Stimulated activated CD4-positive, alpha-beta T cell treated with anti-CD3 and anti-CD28 coated beads, Interleukin-12 subunit alpha, Interleukin-12 subunit beta, amount 100 ng/mL, for 48 hours (primary cell): ENCODE measurements at regions not wholly inside any gene's neighbourhood (a gene's known extent, or its start where the extent isn't known, plus 50 kb on each side); places are given as distances from the start of the nearest gene placed in this dataset.
"Not testable (repeated sequence)": the region's sequence is repeated elsewhere in the genome, so short reads cannot be mapped to it uniquely, and the experiment has no call there.

Experiments
- DNase-seq, 3 donors: peaks; one replicate each; pipeline ENCODE4 v3.0.0-alpha.2; 2020; ENCODE audit warnings: low read depth in 2 of 3, low spot score in 1 of 3

DNA sequence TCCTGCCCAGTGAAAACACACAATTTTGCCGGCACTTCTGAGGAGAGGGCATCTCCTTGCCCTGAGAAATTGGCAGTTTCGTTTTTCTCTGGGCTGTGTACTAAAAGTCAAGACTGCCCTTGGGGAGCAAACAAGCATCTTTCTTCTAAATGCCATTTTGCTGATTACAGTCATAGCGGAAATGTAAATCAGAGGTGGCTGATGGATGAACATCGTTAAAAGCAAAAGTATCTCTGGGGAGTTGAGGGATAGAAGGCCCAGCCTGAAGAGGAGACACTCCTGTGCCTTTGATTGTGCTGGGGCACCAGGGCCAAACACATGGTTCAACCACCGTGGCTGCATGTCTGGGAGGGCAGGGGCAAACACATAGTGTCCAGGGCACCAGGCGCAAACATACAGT is 49.8 kb downstream of the ABCC12 start:
- no peak for DNase-seq

DNA sequence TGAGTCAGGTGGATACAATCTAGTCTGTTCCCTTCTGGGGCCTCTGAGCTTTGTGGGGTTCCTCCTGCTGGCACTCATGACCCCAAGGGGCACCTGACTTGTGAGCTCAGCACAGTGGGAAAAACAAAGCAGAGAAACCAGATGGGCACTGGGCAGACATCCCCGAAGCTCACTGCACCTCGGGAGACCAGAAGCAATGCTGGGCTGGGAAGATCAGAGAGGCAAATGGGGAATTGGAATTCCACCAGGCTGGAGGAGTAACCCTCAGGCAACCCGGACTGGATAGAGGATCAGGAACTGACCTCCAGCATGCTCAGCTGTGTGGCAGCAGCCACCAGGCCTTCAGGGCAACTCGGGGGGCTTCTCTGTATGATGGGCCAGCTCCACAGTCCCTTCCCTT is 50.3 kb downstream of the ABCC12 start:
- DNase-seq = no peak

DNA sequence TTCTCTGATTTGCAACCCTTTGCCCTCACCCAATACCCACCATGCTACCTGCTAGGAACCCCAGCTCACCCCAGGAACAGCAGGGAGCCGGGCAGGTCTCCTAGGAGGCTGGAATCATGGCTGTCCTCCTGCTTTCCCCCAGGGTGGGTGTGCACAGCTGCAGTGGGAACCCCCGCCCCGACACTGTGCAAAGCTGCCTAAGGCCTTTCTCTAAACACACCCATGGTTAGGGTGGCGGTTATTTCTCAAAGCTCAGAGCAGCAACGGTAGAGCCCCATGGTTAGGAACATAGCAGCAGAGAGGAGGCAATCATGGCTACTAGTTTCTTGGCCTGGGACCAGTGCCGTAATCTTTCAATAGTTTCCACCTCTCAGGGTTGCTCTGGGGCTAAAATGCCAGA is 52.2 kb downstream of the ABCC12 start:
- no peak for DNase-seq

- DNase-seq = no peak
Observed at GRCh38 chr16:48102083-48103008, 53.4 kb downstream of the ABCC12 start.

DNA sequence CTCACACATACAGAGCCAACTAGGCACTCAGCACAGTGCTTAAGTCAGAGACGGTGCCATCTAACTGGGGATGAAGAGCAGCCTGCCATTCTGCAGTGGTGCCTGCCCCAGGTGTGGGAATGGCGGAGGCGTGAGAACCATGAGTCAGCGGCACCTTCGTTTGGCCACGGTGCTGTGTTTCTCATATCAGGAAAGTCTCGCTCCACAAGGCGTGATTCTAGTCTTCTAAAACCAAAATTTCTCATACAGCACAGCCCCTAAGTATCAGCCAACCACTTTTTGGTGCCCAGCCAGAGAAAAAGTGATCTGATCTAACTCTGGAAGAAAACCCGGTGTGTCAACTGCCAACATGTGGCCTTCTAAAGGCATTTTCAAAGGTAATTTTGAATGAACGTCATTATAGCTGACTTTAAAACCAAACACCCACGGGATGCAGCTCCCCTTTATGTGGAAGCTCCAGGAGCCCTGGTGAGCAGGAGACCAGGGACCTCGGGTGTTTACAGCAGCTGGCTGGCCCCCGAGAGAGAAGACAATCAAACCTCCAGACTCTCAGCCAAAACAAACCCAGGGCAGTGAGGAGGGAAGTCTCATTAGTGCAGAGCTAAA is 54.6 kb downstream of the ABCC12 start:
- DNase-seq = peak; percentile 35 to 57 (median 44)

DNA sequence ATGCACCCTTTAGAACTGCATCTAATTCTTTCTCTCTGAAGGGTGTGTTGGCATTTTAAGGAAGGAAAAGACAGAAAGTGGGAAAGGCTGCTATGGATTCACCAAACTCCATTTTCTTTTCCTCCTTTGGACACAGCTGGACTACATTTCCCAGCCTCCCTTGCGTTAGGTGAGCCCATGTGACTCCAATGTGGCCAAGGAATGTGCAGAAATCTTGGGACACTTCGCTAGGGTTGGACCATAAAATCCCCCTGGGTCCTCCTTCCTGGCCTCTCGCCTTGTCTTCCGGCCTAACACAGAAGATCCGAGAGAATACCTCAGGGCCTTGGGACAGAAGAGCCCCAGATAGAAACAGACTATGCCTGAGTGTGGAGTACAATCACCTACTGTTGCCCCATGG is 56.3 kb downstream of the ABCC12 start:
- no peak for DNase-seq

DNA sequence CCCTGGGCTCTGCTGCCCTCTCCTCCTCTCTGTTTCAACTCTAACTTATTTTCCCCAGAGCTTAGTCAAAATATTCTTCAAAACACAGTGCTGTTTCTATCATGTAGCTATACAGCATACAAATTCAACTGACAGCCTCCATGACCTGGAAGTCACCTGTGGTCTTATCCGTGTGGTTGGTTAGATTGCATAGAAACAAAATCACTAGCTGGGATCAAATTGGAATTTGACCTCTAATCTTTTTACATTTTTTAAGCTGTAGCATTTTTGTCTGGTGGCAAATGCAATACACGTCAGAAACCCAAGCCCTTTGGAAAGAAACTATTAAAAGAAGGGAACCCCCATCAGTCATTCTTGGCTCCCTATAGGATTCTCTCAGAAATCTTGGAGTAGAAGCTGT is 57.3 kb downstream of the ABCC12 start:
- DNase-seq = no peak

DNA sequence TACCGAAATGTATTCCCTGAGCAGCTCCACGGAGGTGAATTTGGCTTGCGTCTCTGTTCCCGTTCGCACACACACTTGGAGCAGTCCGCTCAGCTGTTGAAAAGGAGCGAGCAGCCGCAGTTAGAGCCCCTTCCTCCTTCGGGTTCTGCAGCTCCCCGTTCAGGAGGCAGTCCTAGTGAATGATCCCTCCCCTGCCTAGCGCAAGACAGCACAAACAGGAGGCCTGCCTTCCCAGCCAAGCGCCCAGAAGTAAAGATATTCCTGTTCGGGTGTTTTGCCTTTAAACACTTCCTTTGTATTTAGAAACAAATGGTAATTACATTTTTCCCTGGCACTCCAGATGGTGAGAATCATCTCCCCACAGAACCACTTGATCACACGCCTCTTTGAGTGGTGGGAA is 64.7 kb downstream of the ABCC12 start:
- DNase-seq = no peak

- no peak for DNase-seq
Observed at GRCh38 chr16:48089053-48089792, 66.6 kb downstream of the ABCC12 start.

DNA sequence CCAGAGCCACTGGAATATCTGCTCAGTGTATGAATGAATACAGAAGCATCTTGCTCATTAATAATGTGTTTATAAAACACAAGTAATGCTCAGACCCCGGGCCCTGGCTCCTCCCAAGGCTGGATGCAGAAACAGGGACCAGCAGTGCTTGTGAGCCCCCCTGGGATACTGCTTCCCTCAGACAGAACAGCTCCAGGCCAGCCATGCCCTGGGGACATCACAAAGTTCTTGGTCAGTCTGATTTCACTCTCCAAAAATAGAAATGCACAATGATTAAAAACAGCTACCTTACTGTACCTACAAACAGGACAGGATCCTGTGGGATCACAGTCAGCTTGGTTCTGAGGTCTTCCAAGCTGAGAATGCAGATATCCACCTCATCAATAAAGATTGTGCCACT is 68.2 kb downstream of the ABCC12 start:
- no peak for DNase-seq

DNA sequence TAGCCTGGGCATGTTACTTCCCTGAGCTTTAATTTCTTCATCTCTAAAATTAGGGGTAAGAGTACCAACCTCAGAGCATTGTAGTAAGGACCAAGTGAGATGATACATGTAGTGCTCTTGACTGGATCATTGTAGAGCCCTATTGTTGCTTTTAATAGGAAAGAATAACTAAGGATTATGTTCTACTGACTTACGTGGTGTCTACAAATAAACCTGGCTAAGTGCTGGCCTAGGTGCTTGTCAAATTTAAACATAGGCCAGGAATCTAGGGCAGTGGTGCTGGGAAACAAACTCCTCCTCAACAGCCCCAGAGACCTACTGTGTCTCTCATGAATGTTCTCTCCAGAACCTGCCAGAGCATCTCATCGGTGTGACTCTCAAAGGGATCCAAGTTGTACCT is 69.4 kb downstream of the ABCC12 start:
- DNase-seq = no peak

- no peak for DNase-seq
Observed at GRCh38 chr16:48085729-48086128, 70.1 kb downstream of the ABCC12 start.

DNA sequence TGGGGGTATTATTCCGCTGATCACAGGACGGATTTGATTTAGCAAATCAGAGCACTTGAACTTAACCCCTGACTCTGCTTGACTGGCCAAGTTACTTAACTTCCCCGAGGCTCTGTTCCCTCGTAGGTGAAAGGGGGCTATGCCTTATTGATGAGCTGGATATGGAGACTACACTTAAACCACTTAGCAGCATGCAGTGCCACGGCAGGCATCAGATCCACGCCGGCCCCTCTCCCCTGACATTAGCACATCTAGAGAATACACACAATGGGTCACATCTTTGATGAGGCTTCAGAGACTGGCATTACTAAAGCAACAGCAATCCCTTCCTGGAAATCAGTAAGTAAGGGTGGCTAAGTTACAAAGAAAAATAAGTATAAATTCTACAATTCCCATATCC is 71.0 kb downstream of the ABCC12 start:
- no peak for DNase-seq

GRCh38 chr16:48082516-48082915 is 73.3 kb downstream of the ABCC12 start:
- no peak for DNase-seq

- no peak for DNase-seq
Observed at GRCh38 chr16:48081656-48082055, 74.1 kb downstream of the ABCC12 start.

DNA sequence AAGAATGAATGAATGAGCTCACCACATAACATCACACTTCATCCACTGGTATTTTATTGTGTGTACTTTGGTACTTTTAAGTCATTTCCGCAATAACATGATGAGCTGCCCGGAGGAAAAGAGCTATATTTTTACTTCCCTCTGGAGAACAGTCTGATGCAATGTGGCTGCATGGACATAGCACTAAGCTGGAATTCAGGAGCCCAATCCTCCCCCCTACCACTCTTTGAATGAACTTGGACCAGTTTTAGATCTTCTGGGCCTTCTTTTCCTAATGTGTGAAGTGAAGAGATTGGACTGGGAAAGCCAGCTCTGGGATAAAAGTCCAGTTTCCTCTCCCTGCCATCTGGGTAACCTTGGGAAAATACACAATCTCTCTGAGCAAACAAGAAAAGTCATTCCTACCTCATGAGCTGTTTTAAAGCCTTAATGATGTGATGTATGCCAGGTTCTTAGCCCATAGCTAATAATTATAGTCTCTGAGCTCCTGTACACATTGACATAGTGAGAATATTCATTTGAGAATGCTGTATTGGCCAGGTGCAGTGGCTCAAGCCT is 79.3 kb downstream of the ABCC12 start:
- no peak for DNase-seq

DNA sequence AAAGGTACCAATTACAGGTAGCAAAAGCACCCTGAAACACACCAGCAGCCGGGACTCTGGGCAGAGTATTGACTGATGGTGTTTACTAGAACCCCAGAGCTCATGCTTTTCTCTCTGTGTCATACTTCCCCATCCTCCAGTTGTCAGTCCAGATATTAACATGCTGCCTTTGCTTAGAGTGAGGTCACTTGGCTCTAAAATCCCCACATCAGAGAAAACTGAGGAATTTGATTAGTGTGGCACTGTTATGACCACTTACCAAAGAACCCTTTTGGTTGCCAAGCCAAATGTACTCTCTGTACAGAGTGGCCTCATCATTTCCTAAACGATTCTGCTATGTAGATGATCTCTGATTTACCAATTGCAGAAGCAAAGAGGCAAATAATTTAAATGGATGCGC is 80.4 kb downstream of the ABCC12 start:
- no peak for DNase-seq

- no peak for DNase-seq
Observed at GRCh38 chr16:48067388-48067787, 88.4 kb downstream of the ABCC12 start.

DNA sequence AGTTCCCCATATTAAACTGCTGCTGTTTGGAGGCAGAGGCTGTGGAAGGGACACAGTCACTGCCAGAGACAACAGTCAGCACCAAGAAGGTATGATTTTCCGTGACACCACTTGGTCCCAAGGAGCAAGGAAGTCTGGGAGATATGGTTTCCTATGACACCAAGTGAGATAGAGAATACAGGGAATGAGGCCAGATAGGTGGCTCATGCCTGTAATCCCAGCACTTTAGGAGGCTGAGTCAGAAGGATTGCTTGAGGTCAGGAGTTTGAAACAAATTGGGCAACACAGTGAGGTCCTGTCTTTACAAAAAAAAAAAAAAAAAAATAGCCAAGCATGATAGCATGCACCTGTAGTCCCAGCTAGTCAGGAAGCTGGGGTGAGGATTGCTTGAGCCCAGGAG is 90.8 kb downstream of the ABCC12 start:
- no peak for DNase-seq

- DNase-seq = no peak
Observed at GRCh38 chr16:48062681-48063080, 93.1 kb downstream of the ABCC12 start.

DNA sequence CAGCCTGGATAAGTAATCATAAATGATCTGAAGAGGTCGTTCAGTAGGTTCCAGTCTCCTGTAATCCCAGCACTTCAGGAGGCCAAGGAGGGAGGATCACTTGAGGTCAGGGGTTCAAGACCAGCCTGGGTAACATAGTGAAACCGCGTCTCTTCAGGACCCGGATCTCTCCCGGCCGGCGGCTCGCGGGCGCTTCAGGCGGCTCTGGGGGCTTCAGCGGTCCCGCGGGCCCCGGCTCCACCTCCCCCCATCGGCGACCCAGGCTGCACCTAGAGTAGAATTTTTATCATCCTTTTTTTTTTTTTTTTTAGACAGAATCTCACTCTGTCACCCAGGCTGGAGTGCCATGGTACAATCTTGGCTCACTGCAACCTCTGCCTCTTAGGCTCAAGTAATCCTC is 95.9 kb downstream of the ABCC12 start:
- no peak for DNase-seq

- not testable (repeated sequence) for DNase-seq
Observed at GRCh38 chr16:48059190-48059589, 96.6 kb downstream of the ABCC12 start.
